GM21786 (cell line): ENCODE measurements at regions not wholly inside any gene's neighbourhood (a gene's known extent, or its start where the extent isn't known, plus 50 kb on each side); places are given as distances from the start of the nearest gene placed in this dataset.
"Not testable (repeated sequence)": the region's sequence is repeated elsewhere in the genome, so short reads cannot be mapped to it uniquely, and the experiment has no call there.

Experiments
- ATAC-seq: cut with Tn5 transposase; IDR thresholded peaks from one replicate; pipeline ENCODE4 v1.9.1; 2021; ENCODE audit not compliant: unreplicated experiment

DNA sequence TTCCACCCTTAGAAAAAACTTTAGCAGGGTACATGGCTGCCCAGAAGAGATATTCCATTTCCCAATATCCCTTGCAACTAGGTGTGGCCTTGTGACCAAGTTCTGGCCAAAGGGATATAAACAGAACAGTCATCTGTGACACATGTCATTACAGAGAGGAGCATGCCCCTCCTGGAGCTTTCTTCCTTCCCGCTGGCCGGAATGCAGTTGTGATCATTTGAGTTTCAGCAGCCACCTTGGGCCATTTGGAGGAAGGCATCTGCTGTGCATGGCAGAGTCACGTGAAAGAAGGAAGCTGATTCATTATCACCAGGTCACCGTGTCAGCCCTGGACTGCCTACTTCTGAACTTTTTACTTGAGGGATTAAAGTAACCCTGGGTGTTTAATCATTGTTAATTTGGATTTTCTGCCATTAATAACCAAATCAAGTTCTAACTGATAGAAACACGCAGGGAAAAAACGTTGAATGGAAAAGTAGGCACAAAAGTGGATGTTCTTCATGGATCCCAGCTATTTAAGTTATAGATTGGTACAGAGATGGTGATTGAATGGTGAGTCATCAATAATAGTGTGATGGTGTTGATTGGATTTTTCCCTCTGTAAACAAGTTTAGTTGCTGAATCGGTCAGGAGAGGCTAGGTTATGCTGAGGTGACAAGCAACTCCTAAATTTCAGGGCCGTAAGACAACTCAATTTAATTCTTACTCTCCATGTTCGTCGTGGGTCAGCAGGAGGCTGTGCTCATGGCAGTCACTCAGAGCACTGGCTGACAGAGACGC, 80.7 kb upstream of the CCDC167 start:
- no peak for ATAC-seq

DNA sequence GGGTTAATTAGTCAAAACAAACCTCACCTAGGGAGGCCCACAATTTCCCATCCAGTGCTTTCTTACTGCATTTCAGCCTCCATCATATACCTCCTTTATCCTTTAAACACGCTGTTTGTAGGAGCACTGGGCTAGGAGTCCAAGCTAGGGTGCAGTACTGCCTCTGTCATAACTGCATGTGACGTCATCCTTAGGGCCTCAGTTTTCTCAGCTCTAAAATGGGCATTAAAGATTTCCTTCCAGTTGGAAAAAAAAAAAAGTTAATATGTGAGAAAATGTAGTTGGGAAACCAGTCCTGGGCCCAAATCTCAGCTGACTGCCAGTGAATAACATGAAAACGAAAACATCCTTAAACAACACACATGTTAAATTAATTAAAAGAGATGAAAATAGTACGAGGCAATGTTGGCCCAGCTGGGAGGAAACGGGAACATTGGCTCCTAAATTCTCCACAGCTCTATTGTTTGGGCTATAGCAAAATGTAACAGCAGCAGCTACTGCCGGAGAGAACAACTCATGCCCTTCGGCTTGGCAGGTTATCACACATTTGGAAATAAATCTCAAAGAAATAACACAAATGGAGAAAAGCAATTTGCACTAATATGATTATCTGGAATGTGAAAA, 79.9 kb upstream of the CCDC167 start:
- no peak for ATAC-seq

DNA sequence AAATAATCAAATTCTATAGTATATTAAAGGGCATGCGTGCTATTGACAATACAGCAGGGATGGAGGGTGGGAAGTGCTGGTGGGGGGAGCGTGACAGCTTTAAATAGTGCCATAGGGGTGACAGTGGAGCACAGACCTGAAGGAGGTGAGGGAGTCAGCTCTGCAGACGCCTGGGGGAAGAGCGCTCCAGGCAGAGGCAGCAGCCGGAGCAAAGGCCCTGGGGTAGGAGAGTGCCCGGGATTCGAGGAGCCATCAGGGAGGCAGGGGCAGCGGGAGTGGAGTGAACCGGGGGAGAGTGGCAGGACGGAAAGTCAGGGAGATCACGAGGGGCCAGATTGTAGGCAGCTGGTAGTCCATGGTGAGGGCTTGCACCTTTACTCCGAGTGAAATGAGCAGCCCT, 78.4 kb upstream of the CCDC167 start:
- no peak for ATAC-seq

DNA sequence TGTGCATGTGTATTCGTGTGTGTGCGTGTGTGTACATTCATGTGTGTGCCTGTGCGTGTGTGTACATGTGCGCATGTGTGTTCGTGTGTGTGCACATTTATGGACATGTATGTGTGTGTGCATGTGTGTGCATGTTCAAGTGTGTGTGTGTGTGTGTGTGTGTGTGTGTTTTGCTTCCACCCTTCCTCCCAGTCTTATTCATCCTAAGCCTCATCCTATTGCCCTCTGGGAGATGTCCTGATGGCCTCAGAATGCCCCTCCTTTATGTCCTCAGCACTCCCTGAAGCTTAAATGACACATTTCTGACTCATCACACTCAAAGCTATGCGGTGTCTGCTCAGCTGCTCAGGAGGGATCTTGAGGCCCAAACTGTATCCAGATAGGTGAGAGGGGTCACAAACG, 76.6 kb upstream of the CCDC167 start:
- ATAC-seq: no peak

DNA sequence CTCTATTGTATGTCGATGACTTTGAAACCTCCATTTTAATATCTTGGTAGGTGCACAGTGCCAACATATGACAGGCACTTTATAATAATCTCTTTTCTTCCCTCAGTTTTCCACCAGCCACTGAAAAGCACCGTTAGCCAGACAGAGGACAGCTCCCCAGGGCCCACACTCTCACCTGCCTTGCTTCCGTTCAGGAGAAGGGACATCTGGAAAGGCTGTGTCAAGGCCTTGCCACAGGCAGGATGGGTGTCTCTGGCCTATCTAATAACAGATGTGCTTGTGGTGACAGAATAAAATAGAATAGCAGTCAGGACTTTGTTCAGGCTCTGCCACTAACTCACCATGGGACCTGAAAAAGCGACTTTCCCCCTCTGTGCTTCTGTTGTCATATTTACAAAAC, 75.5 kb upstream of the CCDC167 start:
- no peak for ATAC-seq

DNA sequence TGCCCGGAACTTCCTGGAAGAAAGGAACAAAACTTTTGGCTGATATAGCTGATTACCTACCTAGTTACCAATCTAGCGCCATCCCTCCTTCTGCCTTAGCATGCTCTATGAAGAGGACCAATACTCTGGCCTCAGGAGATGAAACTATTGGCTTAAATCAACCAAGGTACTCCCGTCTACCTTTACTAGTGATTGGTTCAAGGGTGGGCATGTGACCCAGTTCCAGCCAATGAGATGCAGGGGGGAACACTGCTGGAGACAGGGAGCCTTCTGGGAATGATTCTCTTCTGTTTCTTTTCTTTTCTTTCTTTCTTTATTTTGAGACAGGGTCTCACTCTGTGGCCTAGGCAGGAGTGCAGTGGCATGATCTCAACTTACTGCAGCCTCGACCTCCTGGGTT, 72.6 kb upstream of the CCDC167 start:
- no peak for ATAC-seq

DNA sequence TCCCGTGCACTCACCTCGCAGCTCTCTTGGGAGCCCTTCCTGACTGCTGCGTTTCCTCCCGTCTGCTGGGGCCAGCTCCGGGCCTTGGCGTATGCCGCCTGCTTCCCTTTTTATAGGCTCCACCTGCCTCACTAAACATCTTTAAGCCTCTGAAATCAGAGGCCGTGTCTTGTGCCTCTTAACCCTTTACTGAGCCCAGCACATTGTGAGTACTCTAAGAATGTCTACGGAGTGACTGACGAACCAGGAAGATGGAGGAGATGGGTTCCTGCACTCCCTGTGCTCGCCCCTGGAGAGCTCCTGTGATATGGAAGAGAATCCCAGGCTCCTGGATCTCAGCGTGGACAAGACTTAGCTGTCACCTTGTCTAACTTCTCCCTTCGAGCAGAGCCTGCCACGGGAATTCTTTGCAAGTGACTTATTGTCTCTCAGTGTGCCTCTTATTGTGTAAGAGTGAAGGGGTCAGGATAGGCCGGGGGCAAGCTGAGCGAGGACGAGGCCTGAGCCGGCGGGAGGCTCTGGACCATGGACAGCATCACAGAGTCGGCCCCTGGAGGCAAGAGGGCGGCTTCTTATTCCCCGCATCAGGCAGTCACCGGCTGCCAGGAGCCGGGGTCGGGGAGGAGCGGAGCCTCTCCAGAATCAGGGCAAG, 70.9 kb upstream of the CCDC167 start:
- ATAC-seq: no peak

DNA sequence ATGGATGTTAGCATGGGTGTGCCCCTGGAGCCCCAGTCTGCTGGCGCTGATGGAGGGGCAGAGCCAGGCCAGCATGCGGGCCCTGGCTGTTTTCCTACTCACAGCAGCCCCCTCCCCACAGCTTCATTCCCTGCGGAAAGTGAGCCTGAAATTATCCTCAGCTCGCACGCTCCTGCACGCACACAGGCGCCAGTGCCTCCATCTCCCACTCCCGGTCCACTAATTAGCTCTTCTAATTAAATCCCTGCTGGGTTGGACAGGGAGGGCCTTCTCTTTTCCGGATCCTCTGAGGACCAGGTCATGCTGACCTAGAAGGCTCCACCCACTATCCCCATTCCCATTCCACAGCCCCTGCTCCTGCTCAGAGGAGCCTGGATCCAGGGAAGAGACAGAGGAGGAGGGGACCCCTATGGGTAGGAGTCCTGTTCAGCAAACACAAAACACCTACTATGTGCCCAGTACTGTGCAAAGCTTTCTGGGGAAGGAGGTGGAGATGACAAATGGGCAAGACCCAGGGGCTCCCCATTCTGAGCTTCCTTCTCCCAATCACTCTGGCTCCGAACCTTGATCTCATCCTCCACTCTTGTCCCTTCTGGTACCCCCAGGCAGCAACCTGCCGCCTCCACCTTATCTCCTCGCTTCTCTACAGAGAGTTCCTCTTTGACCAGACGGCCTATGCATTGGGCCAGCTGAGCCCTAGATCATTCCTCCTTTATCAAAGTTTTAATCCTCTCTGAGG, 70.2 kb upstream of the CCDC167 start:
- ATAC-seq: no peak

DNA sequence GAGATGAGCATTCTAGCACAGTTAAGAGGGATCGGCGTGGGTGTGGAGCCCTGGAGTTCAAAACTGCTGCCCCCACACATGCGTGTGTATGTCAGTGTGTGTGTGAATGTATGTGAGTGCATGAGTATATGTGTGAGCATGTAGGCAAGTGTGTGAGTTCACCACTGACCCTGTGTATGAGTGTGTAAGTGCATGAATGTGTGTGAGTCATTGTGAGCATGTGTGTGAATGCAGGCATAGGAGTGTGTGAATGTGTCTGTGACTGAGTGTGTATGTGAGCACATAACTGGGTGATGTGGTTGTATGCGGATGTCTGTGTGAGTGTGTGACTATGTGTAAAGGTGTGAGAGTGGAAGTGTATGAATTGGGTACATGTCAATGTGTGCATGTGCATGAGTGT, 69.6 kb upstream of the CCDC167 start:
- ATAC-seq: no peak

DNA sequence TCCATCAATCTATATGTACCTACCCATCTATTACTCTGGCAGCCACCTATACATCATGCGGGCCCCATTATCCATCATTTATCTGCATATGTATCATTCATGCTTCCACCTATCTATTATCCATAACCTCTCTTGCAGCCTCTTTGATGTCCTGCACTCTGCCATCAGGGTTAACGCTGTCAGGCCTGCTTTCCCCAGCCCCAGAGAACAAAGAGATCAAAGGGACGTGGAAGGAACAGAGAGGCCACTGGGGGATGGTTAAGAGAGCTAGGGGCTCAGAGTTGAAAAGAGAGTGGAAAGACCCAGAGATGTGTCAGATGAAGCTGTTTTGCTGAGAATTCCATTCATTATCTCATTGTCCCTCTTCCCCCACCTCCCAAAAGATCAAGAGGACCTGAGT, 67.3 kb upstream of the CCDC167 start:
- no peak for ATAC-seq

DNA sequence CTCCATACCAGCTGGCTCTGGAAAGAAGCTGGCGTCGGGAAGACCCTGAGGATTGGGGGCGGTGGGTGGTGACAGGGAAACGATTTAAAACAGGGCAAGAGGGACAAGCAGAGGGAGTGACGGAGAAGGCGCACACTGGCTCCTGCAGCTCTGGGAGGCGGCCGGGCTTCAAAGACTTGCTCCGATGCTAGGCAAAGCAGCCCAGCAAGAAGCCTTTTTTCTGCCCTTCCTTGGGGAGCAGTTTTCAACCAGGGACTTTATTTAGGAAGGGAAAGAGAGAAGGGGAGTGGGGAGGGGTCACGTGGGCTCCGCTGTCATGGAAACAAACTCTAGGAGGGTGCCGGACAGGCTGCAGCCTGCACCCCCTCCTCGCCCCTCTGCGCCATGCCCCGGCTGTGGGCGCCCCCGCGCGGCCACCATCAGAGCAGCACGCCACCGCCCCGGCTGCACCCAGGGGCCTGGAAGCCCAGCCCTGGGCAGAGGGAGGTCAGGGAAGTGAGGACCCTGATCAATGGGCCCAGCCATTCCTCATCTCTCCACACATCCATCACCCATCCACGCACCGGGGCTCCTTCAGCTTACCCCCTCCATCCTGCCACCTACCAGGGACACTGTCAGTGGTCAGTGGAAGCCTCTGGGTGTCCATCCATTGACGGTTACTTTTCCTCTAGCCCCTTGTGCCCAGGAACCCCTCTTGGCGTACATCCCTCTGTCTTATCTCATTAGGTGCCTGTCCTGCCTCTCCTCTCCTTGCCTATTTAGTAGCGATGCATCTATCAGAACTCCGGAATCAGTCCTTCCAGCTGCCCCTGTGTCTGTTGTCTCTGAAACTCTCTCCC, 66.6 kb upstream of the CCDC167 start:
- ATAC-seq: no peak

DNA sequence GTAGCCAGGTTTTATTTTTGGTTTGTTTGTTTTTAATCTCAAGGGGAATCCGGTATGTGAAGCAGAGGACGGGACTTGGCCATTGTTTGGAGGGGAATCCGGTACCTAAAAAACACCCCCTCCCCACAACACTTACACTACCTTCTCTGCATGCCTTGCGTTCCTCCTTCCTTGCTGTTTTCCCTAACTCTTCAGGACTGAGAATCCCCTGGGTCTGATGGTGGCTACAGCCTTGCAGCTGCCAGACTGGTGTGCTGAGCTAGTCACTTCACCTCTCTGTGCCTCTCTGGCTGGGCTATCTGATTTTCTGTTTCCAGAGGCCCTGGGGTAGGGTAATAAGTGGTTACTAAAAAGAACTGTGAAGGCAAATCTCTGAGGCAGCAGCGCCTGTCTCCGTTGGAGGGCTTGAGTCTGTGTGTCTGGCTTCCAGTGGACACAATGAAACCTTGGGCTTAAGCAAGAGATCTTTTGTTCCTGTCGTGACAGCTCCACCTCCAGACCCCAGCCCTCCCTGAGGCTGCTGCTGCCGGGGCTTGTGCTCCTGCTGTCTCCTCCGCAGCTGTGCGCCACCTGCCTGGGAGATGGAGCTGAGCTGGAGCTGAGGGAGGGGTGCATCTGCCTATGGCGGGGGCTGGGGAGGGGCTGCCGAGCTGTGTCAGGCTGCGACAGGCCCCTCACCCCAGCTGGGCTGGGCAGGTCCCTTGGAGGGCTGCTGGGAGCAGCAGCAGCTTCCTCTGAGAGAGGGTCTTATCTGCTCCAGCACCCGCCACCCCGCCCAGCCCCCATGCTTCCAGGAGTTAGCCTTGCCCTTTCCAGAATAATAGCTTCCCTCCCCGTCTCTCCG, 65.8 kb upstream of the CCDC167 start:
- no peak for ATAC-seq

DNA sequence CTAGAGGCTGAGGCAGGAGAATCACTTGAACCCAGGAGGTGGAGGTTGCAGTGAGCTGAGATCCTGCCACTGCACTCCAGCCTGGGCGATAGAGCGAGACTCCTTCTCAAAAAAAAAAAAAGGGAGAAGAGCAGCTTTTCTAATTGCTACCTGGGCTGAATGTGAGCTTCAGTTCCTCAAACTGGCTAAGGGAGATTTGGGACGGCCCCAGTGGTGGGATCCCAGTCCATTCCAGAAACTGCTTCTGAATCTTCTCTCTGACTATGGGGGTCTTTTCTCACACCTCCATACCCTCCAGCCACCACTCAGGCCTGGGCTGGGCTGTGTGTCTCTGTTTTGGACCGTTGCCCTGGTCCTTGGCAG, 63.2 kb upstream of the CCDC167 start:
- not testable (repeated sequence) for ATAC-seq

DNA sequence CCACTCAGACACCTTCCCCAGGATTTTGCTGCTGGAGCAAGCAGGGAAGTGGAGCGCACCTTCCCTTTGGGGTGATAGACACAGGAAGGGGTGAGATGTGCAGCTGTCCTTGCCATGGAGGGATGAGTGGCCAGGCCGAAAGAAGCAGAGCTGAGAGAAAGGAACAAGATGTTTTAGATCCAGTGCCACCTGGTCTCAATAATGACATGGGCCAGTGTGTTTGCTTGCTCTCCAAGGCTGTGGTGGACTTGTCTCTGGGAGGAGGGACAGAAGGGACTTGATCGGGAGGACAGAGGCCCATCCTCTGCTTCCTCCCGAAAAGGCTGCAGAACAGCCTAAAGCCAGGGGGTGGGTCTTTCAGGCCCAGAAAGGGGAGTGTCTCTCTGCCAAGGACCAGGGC, 61.7 kb upstream of the CCDC167 start:
- ATAC-seq: no peak

DNA sequence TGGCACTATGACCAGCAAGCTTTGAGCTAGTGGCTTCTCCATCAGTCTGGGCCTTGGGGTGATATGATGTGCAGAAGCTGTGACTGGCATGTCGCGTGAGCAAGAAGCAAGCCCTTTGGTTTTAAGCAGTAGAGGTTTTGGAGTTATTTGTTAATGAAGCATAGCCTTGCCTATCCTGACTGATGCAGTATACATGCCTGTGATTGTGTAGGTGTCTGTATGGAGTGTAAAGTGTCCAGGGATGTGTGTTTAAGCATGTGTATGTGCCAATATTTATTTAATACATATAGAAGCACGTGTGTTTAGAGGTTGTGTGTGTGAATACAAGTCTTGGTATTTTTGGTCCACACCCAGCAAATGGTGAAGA, 61.0 kb upstream of the CCDC167 start:
- ATAC-seq: no peak

DNA sequence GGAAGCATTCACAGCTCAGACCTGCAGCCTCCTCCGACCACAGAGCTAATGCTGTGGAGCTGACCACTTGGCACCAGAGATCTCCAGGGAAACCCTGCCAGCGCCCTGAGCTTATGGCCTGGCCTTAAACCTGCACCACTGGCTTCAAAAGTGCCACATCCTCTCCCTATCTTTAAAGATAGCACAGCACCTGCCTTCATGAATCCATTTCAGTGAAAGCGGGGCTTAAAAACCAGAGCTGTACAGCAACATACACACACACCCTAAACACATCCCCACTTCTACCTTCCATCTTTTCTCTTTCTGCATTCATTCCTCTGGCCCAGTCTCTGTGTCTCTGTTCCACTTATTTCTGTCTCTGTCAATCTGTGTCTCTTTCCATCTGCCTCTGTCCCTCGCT, 59.8 kb upstream of the CCDC167 start:
- no peak for ATAC-seq

DNA sequence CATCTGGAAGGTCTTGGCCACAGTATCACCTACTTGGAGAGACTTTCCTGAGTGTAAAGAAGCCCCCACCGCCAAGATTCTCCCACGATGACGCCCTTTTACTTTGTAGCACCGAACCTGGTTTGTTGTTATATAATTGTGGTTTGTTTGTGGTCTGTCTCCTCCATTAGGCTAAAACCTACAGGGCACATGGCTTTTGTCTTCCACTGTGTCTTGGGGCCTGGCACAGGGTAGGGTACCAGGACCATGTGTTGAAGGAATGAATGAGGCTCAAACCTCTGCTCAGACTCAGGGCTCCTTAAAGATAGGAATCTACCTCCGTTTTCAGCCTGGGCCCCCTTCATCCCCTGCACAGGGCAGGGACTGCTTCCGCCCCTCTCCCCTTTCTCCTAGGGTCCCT, 59.4 kb upstream of the CCDC167 start:
- ATAC-seq: no peak

DNA sequence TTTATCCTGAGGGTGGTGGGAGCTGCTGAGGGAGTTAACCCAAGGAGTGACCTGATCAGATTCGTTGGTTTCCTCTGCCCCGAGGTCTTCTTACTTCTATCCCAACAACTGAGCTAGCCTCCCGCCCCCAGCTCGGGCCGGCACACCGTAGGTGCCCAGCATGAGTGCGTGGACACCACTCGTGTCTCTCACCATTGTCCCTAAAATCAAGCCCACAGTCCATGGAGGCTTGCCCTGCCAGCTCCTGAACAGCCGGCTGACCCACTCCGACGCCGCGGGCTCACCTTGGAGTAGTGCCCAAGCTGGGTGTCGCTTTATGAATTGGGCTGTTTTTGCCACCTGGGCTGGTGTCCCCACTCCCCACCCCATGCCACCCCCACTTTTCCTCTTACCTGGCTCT, 59.0 kb upstream of the CCDC167 start:
- no peak for ATAC-seq

DNA sequence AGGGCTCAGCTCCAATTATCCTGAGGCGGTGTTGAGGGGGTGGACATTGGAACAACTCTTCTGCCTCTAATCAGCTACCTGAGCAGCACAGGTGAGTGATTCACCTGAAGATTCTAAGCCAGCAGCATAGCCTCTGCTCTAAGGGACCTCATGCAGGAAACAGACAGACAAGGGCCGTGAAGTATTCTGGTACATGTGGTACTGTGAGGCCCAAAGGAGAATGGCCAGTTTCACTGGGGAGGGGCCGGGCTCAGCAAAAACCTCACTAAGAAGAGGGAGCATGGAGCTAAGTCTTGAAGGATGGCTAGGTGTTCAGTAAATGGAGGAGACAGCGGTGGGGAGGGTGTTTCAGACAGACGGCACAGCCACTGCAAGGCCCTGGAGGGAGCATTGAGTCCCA, 58.5 kb upstream of the CCDC167 start:
- no peak for ATAC-seq

DNA sequence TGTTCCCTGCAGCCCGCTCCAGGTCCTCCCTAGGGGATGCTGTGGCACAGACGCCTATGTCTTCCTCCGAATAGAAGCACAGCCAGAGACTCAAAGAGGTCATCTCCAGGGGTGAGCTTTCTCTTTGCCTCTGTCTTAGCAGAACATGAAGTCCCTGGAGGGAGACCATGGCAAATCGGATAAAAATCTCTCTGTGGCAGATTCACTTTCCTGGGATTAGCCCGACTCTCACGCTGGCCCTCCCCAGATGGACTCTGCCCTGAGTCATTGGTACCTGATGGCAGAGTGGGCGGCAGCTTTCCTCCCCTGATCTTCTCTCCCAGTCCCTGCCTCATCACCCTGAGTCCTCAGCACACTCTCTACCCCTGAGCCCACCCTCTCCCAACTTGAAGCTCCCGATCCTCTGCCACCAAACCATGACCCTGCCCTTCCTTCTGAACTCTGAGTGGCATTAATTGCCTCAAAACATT, 58.0 kb upstream of the CCDC167 start:
- ATAC-seq: no peak
